GM03348 (cell line): ENCODE measurements at regions not wholly inside any gene's neighbourhood (a gene's known extent, or its start where the extent isn't known, plus 50 kb on each side); places are given as distances from the start of the nearest gene placed in this dataset.
"Not testable (repeated sequence)": the region's sequence is repeated elsewhere in the genome, so short reads cannot be mapped to it uniquely, and the experiment has no call there.

Source experiments
- DNase-seq: peaks from one replicate; pipeline ENCODE4 v3.0.0; 2012; ENCODE audit warnings: low spot score

- no peak for DNase-seq
Measured at GRCh38 chr2:154507186-154507585, 191.3 kb upstream of the KCNJ3 start.

GRCh38 chr2:154518872-154519271 is 179.6 kb upstream of the KCNJ3 start:
- no peak for DNase-seq

GRCh38 chr2:154520951-154521350 is 177.5 kb upstream of the KCNJ3 start:
- not testable (repeated sequence) for DNase-seq

- no peak for DNase-seq
Measured at GRCh38 chr2:154526234-154526633, 172.3 kb upstream of the KCNJ3 start.

GRCh38 chr2:154527962-154528361 is 170.5 kb upstream of the KCNJ3 start:
- DNase-seq = no peak

GRCh38 chr2:154532004-154532403 is 166.5 kb upstream of the KCNJ3 start:
- DNase-seq = no peak

GRCh38 chr2:154532763-154533162 is 165.7 kb upstream of the KCNJ3 start:
- DNase-seq = no peak

GRCh38 chr2:154533300-154533940 is 165.1 kb upstream of the KCNJ3 start:
- no peak for DNase-seq

GRCh38 chr2:154537024-154537423 is 161.5 kb upstream of the KCNJ3 start:
- no peak for DNase-seq

- DNase-seq = no peak
Measured at GRCh38 chr2:154537843-154538450, 160.5 kb upstream of the KCNJ3 start.

GRCh38 chr2:154546341-154546740 is 152.2 kb upstream of the KCNJ3 start:
- DNase-seq = no peak

GRCh38 chr2:154549869-154550268 is 148.6 kb upstream of the KCNJ3 start:
- no peak for DNase-seq

GRCh38 chr2:154551649-154552048 is 146.8 kb upstream of the KCNJ3 start:
- DNase-seq = no peak

GRCh38 chr2:154554046-154554445 is 144.4 kb upstream of the KCNJ3 start:
- DNase-seq = no peak

- DNase-seq = no peak
Measured at GRCh38 chr2:154555710-154556109, 142.8 kb upstream of the KCNJ3 start.

- DNase-seq = no peak
Measured at GRCh38 chr2:154556146-154556545, 142.3 kb upstream of the KCNJ3 start.

- DNase-seq = no peak
Measured at GRCh38 chr2:154556607-154557006, 141.9 kb upstream of the KCNJ3 start.

GRCh38 chr2:154557906-154558305 is 140.6 kb upstream of the KCNJ3 start:
- DNase-seq = no peak

GRCh38 chr2:154565433-154565832 is 133.1 kb upstream of the KCNJ3 start:
- DNase-seq = no peak

GRCh38 chr2:154568413-154568812 is 130.1 kb upstream of the KCNJ3 start:
- DNase-seq = no peak

- DNase-seq = no peak
Measured at GRCh38 chr2:154570501-154570900, 128.0 kb upstream of the KCNJ3 start.

- not testable (repeated sequence) for DNase-seq
Measured at GRCh38 chr2:154576699-154577098, 121.8 kb upstream of the KCNJ3 start.

GRCh38 chr2:154577390-154577789 is 121.1 kb upstream of the KCNJ3 start:
- no peak for DNase-seq

- DNase-seq = no peak
Measured at GRCh38 chr2:154580767-154581166, 117.7 kb upstream of the KCNJ3 start.
